GM18870 (cell line): ENCODE measurements at regions not wholly inside any gene's neighbourhood (a gene's known extent, or its start where the extent isn't known, plus 50 kb on each side); places are given as distances from the start of the nearest gene placed in this dataset.

ENCODE experiments used
- ATAC-seq: cut with Tn5 transposase; IDR thresholded peaks from one replicate; pipeline ENCODE4 v1.9.1; 2021; ENCODE audit warnings: moderate library complexity; ENCODE audit not compliant: unreplicated experiment

DNA sequence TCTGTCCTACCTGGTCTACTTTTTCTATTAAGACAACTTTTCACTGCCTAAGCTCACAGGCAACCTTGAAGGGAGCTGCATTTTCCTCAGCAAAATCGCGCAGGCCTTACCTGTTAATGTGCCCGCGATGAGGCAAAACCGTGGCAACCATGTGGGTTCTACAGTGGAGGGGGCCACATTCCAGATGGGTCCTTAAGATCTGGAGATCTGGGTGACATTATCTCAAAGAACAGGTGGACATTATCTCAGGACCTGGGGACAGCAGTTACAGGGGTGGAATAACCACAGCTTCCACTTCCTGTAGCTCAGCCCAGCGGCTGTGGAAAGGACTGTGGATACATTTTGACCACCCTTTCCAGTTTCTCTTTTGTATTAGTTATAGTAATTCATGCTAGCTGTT is 112.8 kb upstream of the PTCH1 start:
- no peak for ATAC-seq

DNA sequence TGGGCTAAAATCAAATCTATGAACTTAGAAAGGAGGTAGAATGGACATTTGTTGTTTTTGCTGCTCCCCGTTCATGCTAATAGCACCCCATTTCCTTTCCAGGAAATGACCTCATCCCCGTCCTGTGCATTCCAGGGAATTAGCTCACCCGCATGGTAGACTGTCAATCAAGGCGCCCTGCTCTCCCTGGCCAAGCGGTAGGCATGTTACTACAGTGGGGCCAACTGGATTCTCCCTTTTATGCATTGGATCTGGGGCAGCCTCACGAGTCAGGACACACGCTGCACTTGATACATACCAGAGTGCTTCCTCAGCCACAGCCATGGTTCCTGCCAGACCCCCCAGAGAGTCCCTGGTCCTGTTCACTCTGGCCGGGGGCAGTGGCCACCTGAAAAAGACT is 111.0 kb upstream of the PTCH1 start:
- no peak for ATAC-seq

DNA sequence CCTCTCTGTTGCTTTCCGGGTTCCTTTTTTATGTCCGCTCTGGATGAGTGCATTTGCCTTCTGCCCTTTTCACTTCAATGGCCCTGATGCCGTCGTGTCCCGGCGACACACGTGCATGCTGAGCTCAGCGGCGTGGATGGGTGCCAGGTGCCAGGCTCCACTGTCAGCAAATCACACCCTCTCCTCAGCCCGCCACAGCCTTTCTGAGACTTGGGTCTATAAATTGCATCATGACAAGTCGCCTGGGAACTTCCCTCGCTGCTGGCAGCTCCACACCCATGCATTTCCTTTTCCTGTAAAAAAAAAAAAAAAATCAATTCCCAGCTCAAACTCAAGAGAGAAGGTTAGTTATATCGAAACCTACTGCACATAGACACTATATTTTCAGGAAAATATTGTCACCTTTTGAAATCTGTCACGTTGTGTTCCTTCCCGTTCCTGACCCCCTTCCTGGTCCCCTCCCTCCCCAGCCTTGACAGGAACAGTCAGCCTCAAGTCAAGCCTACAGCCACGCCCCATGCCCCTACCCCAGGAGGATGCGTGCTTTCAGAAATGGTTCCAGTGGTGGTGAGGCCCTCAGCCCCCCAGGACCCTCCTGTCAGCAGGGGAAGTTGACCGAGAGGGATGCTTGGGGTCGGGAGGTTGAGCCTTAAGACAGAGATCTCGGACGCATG is 110.3 kb upstream of the PTCH1 start:
- ATAC-seq: no peak

DNA sequence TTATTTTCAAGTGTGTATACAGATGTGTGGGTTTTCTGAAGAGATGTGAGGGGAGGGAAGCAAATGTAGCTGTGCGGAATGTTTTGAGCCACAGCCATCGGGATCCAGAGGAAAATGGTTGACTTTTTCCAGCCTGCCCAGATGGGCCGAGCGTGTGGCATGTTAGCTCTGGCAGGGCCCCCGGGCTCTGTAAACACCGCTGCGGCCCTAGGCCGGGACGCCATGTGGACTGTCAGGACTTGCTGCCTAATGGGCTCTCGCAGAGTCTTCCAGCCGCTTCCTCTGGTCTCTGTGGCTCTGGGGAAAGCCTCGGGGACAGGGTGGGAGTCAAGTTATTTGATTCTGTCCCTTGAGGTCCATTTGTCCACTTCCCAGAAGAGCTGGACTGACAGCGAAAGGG is 109.6 kb upstream of the PTCH1 start:
- no peak for ATAC-seq

DNA sequence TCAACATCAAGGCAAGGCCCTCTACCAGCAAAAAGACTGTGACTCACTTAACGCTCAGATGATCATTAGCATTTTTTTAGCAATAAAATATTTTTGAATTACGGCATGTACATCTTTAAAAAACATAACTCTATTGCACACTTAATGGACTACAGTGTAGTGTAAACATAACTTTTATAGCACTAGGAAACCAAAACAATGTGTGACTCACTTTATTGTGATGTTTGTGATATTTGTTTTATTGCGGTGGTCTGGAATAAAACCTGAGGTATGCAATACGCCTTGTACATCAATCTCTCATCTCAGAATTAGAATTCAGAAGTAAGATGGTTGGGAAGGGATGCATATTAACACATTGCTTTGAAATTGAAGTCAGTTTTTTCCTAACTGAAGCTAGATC is 106.9 kb upstream of the PTCH1 start:
- ATAC-seq: no peak

DNA sequence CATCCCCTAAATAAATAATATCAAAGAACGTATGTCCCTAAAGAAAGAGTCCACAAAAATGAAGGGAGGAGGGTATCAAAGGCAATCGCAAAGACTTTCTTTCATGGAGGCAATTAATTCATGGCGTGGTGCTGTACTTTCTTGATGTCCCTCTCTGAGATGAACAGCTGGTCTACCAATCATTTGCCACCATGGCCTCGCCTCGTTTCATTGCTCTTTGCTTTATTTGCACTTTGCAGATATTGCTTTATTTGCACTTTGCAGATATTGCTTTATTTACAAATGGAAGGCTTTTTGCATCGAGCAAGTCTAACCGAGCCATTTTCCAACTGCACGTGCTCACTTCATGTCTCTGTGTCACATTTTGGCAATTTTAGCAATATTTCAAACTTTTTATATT is 104.0 kb upstream of the PTCH1 start:
- no peak for ATAC-seq

DNA sequence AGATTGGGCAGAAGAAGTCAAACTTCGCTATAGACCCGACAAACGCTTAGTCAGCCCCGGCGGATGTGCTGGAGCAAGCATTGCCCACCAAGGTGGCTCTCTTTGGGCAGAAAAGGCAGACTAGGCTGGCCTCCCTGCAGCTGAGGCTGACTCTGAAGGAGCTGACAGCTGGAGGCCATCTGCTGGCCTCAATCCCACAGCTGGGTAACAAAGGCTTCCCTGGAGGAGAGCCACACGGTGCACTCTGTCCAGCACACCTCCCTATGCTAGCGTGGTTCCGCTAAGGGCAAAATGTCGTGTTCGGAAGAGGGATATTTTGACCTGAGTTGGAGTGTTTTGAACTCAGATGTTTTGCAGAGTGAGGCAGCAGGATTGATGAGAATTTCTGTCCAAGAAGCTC is 103.5 kb upstream of the PTCH1 start:
- ATAC-seq: no peak

DNA sequence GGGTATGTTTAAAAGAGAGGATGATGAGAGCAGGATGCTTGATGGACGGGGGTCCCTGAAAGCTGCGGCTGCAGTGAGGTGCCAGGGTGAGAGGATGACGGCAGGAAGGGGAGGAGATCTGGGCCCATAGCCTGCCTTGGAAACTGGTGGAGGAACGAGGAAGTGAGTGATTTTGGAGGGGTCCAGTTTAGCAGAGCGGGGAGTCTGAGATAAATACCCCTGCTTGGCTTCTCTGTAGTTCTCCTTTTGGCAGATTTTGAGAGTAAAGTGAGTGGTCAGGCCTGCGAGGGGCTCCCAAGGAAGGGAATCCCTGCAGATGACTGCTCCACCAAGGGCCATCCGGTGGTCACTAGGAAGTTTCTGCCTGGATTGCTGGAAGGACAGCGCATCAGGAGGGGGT is 98.5 kb upstream of the PTCH1 start:
- ATAC-seq: no peak

DNA sequence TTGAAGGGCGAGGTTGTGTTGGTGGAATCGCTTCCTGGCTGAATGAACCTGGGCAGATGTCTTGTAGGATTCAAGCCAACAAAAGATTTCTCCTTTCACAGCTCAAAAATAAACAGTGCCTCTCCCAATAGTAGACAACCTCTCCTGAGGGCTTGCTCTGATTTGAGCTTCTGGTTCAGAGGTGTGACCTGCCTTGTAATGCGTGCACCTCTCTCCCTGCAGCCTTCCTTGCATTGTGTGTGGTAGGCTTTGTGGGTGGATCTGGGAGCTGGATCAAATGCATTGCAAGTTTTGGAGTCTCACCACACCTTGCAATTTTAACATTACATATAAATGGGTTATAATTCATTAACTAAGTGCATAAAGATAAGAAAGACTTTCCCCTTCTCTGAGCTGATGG is 96.9 kb upstream of the PTCH1 start:
- no peak for ATAC-seq

DNA sequence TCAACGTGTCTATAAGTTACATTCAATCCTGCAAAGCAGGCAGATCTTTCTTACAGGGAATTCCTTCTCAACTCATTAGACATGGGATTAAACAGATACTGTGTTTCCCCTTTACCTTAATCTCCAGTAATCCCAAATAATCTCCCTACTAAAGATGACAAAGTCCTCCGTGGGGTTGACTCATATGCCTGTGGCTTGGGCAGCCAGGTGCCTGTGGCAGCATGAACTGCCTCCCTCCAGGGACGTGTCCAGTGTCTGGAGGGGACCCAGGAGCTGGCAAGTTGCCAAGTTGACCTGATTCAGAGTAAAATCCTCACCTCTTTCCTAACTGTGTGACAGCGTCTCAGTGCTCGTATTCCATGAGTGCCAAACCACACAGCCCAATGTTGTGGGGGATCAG is 94.6 kb upstream of the PTCH1 start:
- no peak for ATAC-seq

DNA sequence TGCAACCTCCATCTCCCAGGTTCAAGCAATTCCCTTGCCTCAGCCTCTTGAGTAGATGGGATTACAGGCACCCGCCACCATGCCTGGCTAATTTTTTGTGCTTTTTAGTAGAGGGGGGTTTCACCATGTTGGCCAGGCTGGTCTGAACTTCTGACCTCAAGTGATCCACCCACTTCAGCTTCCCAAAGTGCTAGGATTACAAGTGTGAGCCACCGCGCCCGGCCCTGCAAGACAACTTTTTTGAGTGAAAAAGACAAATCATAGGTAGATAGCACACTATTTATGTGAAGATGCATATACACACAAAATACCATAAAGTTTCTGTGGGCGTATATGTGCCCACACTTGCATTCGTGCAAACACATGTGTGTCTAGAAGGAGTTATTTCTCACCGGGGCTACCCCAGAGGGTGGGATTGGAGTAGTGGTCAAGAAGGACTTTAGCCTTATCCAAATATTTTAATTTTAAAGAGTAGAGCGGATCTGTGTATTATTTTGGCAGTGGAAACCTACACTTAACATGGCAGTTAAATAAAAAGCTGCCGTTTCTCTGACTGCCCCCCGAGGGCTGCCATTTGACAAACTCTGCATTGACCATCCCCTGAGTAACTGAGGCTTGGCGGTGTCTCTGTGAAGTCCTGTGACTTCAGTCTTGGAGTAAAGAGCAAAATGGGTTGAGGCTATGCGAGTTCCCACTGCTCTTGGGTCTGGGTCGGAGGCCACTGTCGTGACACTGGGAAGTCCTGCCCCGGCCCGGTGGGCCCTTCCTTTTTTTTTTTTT is 93.4 kb upstream of the PTCH1 start:
- no peak for ATAC-seq

DNA sequence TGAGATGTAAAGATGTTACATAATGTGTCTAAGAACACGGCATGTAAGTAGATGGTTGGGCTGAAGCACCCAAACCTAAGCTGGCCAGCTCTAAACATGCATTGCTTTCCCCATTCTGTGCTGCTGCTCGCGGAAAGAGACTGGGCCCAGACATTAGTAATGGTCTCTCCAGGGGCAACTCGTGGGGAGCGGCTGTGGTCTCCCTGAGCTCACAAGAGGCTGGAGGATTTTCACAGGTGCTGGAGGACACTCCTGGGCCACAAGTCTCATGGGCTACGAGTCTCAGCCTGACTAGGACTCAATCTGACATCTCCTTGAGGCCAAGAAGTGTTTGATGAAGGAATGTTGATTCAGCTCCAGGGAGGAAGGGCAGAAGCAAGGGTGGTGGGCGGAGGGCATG is 92.7 kb upstream of the PTCH1 start:
- ATAC-seq: no peak

DNA sequence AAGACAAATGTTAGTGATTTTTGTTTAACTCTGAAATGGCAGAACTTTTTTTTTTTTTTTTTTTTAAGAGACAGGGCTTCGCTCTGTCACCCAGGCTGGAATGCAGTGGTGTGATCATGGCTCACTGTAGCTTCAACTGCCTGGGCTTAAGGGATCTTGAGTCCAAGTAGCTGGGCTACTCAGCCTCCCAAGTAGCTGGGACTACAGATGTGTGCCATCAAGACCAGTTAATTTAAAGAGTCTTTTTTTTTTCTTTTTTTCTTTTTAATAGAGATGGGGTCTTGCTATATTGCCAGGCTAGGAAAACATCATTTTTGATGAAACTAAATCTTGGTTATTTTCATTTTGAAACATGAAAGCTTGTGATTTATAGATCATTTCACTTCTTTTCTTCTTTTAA is 91.6 kb upstream of the PTCH1 start:
- ATAC-seq: no peak

DNA sequence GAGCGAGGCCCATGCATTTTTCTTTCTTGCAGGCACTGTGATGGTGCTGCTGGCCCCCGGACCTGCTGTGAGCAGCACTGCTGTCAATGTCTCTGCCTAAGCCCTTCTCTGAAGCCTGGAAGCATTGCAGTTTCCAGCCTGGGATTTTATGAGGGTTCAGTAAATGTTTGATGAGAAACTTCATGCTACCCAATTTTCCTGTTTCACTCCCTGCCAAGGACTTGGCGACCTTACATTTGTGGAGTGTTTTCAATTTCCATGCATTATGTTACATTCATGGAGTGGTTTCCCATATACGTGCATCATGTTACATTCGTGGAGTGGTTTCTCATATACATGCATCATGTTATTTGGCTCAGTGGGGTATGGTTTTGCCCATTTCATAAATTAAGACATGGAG is 90.7 kb upstream of the PTCH1 start:
- ATAC-seq: no peak

DNA sequence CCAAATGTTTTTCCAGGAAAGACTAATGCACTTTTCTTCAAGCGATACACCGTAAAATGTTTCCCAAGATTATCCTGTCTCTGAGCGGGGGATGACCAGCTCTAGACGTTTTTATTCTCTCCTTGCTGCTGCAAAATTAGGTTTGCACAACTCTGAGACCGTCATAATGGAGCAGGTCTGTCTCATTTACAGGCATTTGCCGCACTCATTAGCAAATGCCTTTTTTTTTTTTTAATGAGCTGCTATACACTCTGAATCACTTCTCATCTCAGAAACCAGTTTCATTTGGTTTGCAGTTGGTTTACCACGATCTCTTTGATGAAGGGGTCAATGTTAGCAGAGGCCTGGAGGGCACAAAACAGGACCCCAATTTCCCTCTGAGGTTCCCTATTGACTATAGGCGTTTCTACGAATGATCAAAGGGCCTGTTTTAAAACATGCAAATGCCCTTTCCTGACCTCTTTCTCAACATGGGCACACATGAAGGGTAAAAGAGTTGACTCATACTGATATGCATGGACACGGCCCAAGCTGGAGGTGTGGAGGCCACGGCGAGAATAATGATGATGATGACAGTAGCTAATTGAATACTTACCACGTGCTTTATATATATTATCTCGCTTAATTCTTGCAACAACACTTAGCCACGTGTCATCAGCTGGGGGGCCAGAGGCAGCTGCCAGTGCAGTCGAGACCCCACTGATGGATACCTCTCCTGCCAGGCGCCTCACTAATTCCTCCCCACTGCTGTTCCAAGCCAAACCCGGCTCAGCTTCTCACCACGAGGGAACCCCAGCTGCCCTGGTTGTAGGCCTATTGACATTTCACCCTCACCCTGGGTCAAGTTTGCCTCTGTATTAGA is 89.9 kb upstream of the PTCH1 start:
- no peak for ATAC-seq

DNA sequence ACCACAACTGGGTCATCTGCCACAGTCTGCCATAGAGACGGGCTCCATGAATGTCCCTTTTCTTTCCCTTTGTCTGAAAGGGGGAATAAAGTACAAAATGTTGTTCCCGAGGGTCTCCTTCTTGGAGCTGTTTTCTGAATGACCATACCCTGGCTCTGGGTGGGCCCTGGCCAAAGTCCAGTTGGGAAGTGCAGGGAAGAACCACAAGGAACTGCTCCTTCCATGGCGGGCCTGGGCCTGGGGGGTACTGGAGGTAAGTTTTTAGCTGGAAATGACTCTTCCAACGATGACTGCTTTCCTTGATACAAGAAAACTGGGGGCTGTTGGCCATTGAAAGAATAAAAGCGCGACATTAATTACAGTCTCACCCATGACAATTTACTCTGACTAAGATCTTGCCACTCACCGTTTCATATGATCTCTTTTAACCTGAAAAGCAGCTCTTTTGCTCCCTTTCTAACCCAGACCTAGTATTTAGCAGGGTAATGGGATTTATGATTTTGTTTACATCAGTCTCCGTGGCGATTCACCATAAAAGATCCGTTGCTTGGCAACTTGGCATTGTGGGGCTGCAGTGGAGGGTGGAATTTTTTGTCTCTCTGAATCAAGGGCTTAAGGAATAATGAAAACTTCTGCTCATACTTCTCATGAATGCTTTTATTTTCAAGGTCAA is 89.2 kb upstream of the PTCH1 start:
- ATAC-seq: no peak

DNA sequence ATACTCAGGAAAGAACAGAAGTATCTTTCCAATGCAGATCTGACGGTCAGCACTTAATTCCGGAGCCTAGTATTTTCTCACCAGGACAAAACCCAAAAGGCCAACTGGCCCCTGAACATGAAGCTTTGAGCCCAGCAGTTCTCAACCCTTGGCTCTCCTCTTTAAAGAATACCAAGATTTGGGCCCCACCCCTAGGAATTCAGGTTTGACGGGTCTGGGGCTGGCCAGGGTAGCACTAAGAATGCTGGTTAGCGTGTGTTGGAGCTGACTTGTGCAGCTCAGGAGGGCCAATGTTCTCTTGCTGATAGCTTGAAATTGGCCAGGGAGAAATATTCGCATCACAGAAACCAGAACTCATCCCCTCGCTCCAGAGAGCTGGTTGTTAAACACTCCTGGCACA is 88.3 kb upstream of the PTCH1 start:
- ATAC-seq: no peak

DNA sequence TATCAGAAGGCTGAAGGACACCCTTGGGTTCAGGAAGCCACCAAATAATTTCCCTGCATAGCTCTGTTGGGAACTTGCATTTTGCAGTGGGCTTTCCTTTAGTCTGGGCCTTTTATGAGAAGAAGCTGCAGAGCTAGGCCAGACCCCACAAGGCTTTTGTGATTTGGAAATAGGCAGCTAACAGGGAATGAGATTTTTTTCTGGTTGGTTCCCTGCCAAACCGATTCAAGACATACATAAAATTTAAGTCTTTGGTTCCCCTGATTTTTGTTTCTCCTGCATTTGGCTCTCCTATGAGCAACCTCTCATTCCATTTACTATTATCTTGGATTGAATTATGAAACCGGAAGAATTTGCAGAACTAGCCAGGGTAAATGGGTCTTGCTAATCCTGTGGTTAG is 81.5 kb upstream of the PTCH1 start:
- no peak for ATAC-seq

DNA sequence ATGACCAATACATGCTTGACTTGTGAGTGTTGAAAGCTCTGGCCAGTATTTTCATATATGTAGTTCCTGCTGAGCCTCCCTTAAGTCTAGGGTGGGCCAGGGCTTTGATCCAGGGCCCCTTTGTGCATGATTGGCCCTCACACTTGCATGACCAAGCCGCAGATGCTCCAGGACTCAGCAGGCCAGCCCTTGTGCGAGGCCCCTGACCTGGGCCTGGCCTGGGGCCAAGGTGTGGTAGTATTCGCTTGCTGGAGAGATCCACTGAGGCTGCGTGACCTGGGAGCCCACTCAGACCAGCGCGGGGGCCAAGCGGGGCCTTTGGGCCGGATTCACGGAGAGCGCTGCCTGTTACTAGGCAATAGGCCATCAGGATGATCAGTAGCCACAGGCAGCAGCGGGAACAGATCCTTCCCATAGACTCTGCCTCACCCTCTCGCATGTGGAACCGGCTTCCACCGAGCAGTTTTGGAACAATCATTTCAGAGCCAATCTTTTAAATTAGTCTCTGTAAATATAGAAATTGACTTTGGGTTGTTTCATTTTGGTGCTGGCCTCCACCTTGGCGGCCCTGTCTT is 79.0 kb upstream of the PTCH1 start:
- no peak for ATAC-seq

DNA sequence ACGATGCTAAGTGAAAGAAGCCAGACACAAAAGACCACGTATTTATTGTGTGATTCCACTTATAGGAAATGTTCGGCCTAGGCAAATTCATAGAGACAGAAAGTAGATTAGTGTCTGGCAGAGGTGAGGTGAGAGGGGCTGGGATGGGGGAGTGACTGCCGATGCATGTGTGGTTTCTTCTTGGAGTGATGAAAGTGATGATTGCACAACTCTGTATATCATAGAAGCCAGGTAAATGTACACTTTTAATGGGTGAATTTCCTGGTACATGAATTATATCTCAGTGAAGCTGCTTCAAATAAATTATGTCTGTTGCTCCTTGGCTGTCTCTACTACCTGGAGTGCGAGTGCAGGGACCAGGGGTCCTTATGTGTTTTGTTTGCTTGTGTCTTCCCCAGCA is 76.2 kb upstream of the PTCH1 start:
- ATAC-seq: no peak
